LoVo (cell line): ENCODE measurements at regions not wholly inside any gene's neighbourhood (a gene's known extent, or its start where the extent isn't known, plus 50 kb on each side); places are given as distances from the start of the nearest gene placed in this dataset.

Source experiments
- DNase-seq: peaks from one replicate; pipeline ENCODE4 v3.0.0-alpha.2; 2016; ENCODE audit warnings: low spot score

GRCh38 chrX:134747006-134747405 is 50.0 kb downstream of the PABIR2 start:
- no peak for DNase-seq

DNA sequence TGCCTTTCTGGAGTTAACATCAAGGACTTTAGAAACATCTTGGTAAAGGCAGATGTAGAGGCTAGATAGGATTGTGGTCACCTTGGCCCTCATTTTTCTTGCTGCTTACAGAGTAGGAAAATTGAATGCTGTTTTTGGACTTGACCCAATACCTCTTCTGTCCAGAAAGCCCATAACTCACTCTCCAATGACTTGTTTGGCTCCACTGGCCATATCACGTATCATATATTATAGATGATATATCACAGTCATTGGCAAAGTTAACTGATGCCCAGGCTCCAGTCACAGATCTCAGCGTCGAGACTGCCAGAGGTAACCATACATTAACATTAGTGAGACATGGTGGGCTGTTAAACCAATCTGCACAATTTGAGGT is 50.6 kb downstream of the PABIR2 start:
- DNase-seq, result no peak

DNA sequence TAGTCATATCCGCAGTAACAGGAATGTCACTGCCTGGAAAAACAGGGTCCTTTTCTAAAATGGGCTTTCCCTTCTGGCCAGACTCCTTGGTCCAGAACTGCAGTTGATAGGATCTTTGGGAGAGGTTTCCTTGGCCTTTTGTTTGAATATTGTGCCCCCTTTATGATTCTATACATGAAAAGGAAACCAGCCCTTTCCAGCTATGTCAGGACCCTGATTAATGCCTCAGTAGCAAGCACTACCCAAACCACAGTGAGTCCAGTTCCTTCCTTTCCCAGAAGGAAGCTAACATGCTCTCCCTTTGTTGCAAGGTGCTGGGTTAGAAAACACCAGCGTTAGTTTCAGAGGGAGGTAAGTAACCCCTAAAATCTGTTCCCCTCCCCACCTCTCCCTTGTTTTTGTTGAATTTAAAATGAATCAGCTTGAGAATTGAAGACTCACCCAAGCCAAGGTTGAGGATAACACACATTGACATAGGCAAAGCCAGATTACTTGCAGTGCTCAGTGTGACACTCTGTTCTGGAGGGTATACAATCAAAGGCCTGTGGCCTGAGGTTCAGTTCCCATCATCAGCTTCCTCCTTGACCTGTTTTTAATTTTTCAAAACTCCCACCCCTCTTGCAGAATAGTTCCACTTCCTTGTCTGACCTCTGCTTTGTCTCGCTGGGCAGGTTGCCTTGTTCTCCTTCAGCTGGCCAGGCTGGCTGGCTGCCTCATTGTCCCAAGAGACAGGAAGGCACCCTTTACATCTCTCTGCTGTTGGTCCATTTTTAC is 51.2 kb downstream of the PABIR2 start:
- no peak for DNase-seq

DNA sequence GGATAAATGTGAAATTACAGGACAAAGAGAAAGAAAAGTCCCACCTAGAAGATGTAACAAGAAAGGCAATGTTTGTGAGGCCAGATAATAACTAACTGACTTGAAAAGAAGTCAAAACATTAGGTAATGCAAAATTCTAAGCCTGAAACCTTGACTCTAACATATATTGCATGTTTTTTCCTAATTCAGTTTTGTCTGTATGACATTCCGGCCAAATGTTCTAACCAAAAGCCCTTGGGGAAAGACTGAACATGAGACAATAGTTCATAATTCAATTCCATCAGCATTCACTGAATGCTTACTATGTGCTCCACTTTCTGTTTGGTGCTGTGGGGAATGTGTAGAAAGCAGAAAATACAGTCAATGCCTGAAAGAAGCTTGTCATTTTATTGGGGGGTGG is 53.9 kb downstream of the PABIR2 start:
- DNase-seq, result no peak

GRCh38 chrX:134742573-134742972 is 54.4 kb downstream of the PABIR2 start:
- no peak for DNase-seq

DNA sequence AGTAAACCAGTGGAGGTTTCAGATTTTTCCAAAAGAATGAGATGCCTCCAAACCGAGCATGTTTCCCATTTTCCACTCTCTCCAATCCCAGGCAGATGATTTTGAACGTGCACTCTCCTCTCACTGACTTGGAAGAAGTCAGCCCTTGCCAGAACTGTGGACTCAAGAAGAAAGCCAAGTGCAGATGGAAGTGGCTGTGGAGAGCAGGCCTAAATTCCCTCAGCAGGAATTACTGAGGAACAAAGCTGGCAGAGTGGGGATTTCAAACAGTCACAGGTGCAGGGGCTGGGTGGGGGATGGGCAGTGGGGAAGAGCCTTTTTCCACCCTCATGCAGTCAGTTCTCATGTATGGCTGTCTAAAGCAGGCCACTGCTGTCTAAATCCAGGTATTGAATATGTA is 55.3 kb downstream of the PABIR2 start:
- DNase-seq, result no peak

DNA sequence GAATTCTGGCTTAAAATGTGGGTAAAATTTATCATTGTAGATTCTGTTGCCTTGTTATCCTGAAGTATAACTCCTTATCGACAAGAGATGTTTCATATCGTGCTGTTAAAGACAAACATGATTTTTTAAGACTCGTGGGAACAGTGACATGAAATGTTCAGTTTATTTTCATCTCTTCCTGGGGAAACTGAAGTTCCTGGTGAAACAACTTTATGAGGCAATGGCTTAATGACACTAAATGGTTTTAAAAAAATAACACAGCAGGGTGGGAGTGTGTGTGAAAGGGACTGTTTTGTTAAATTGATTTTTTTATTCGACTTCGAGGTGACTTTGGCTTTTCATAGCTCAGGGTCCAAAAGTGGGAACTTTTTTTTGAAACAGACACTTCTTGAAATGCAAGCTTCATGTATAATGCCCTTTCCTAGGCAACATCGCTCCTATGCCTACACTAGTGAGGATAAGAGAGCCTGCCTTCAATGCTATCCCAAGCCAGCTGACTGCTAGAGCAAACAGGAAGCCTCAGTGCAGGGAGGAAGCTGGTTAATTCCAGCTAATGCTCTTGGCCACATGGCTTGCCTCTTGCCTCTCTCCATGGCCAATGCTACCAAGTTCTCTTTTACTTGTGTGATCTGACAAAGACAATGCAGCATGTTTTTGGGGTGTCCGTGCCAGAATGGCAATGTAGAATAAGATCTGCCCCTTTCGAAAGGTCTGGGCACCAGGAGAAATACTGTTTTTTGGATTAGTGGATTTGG is 57.8 kb downstream of the PABIR2 start:
- DNase-seq, result no peak

DNA sequence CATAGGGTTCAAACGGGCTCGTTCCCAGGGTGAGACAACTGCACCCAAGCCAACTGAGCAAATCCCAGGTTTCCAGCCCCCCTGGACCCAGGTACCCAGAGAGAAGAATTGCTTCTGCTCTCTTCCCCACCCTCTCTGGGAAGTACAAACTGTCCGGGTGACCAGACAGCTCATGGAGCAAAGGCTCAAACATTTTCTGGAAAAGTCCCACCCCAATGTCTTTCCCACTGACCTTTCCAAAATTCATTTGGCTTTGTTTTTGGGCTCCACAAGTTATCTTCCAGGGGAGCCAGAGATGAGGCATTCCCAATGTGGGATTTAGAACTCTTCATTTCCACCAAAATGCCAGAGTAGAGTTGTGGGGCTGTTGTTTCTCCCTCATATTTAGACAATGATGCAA is 58.6 kb downstream of the PABIR2 start:
- DNase-seq, result no peak

DNA sequence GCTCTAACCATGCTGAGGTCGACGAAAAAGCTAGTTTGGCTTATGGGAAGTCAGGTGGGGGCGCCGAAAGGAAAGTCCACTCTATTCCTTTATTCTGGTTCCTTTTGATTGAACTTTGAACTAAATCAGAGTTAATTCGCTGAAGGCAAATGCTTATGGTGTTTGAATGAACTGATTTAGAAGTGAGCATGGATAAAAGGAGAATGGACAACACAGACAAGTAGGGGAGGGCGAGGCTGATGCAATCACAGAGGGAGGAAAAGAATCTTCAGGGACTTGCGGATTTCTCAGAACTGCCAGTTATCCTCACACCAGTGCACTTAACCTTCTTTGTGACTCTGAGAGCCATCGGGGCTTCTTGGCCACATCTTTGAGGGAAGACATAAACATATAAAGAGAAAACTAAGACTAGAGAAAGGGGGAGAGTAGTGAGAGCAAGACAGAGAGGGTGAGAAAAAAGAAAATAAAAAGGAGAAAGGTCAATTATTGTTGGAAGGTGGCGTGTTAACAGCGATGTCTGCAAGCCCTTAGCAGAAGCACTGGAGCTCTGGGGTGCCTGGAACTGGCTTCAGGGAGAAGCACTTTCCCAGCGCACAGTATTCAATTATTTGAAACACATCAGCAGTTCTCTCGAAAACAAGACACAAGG is 59.2 kb downstream of the PABIR2 start:
- DNase-seq, result no peak

GRCh38 chrX:134737061-134737460 is 59.9 kb downstream of the PABIR2 start:
- no peak for DNase-seq

DNA sequence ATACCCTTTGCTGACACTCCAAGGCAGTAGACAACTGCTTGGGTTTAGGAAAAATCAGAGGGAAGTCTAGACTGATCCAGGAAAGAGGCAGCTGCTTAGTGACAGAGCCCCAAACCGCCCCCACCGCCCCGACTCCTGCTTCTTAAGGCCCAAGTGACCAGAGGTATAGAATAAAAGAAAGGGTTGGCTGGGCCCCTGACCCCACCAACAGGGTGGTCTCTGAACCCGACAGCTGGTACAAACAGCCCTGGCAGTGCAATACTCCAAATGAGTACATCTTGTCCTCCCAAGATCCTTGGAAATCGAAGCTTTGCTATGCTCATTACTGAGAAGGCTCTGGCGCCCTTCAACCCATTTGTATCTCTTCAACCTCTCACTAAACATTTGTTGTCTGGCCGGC is 60.6 kb downstream of the PABIR2 start:
- DNase-seq, result no peak

GRCh38 chrX:134735015-134735414 is 62.0 kb downstream of the PABIR2 start:
- no peak for DNase-seq

- DNase-seq, result no peak
These were observed 62.5 kb downstream of the PABIR2 start for GRCh38 chrX:134734466-134734952.

- no peak for DNase-seq
These were observed 63.4 kb downstream of the PABIR2 start for GRCh38 chrX:134733591-134733990.

DNA sequence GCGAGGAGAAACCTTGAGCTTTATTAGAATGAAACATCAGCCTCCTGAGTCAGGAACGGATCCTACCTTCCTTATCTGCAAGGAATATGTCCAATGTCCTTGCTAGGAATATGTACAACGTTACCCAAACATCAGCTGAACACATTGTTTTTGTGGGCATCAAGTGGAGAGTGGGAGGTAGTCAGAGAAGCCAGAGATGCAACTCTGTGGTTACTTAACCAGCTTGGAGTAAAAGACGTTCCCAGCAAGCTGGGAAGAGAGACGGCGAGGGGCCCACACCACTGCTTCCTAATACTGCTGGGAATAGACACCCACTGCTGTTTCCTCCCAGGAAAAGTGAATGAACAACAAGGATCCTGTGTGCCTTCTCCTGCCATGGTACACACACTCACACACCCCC is 64.3 kb downstream of the PABIR2 start:
- DNase-seq, result no peak

- no peak for DNase-seq
These were observed 64.9 kb downstream of the PABIR2 start for GRCh38 chrX:134732152-134732551.

DNA sequence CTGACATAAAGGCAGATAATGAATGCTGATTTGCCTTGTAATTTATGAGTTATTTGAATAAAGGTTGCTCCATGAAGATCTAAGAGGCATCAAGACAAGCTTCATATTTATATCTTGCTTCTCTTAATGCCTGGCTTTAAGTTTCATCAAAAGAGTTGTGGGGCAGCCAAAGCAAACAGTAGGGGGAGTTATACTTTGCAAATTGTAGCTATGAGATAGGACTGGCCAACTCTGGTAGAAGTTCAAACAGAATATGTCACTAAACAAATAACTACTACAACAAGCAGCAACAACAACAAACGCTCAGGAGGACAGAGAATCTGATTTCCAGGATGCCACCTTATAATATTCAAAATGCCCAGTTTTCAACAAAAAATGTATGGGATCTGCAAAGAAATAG is 69.1 kb upstream of the PLAC1 start:
- DNase-seq, result no peak

GRCh38 chrX:134725103-134725690 is 66.9 kb upstream of the PLAC1 start:
- no peak for DNase-seq

DNA sequence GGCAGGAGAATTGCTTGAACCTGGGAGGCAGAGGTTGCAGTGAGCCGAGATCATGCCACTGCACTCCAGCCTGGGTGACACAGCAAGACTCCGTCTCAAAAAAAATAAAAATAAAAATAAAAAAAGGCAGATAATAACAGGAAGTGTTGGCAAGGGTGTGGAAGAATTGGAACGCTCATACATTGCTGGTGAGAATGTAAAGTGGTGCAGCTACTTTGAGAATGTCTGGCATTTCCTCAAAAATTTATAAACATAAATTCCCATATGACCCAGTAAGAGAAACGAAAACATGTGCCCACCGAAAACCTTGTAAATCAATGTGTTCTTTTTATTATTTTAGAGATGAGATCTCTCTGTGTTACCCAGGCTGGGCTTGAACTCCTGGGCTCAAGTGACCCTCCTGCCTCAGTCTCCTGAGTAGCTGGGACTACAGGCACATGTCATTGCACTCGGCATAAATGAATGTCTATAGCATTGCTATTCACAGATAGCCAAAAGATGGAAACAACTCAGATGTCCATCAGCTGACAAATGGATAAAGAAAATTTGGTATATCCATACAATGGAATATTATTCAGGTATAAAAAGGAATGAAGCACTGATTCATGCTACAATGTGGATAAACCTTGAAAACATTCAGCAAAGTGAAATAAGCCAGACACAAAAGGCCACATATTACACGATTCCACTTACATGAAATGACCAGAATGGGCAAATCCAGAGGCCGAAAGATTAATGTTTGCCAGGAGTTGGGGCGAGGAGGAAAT is 63.7 kb upstream of the PLAC1 start:
- DNase-seq, result no peak

DNA sequence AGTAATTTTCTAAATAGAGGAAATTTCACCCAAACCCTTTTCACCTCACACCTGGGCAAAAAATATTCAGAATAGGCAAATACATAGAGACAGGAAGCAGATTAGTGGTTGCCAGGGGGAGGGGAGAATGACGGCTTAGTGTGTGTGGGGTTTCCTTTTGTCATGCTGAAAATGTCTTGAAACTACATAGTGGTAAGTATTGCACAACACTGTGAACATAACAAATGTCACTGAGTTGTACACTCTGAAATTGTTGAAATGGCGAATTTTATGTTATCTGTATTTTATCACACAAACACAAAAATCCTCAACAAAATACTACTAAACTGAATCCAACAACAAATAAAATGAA is 60.7 kb upstream of the PLAC1 start:
- no peak for DNase-seq

DNA sequence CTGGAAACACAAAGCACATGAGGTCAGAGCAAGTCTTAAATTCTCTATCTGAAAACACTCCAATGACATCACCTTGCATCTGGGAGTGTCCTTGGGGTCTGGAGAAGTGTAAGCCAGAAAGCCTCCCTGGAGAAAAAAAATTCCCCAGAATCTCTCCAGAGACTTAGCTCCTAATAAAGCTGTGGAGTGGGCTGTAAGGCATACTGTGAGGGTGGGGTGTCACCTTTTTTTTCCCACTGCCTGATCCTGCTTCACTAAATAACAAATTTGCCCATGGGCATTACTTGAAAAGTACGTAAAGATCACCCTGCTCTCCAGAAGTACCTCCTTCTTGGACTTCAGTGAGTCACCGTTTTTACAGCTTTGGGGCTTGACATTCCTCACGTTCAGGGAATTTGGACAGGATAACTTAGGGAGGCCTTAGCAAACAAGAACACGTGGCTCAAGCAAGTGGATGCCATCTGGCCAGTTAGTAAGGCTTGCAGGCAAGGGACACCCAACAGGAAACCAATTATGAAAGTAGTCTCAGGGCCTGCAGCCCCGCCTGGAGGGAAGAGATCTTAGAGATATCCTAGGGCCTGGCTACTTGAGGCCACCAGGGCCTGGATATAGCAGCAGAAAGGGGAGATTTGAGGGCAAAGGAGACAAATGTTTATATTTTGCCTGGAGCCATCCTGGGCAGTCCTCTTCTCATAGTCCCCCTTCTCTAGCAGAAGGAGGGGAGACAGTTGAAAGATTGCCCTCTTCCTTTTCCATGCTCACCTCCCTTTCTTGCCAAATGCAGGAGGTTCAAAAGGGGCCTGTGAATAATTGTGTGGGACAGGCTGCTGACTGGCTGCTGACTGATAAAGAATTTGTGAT is 60.1 kb upstream of the PLAC1 start:
- DNase-seq, result peak; percentile 58
